HG02678 (cell line): ENCODE measurements at regions not wholly inside any gene's neighbourhood (a gene's known extent, or its start where the extent isn't known, plus 50 kb on each side); places are given as distances from the start of the nearest gene placed in this dataset.

Experiments
- ATAC-seq: cut with Tn5 transposase; IDR thresholded peaks from one replicate; pipeline ENCODE4 v1.9.1; 2021; ENCODE audit warnings: mild to moderate bottlenecking, moderate library complexity; ENCODE audit not compliant: unreplicated experiment

- ATAC-seq = no peak
Observed at GRCh38 chrX:39645178-39645895, 452.4 kb downstream of the BCOR start.

GRCh38 chrX:39648548-39649254, 449.1 kb downstream of the BCOR start:
- no peak for ATAC-seq

GRCh38 chrX:39650768-39651347, 446.9 kb downstream of the BCOR start:
- ATAC-seq = no peak

GRCh38 chrX:39652336-39652735, 445.4 kb downstream of the BCOR start:
- ATAC-seq = no peak

- no peak for ATAC-seq
Observed at GRCh38 chrX:39653691-39654090, 444.1 kb downstream of the BCOR start.

- ATAC-seq = no peak
Observed at GRCh38 chrX:39654183-39654925, 443.4 kb downstream of the BCOR start.

- ATAC-seq = no peak
Observed at GRCh38 chrX:39654952-39655351, 442.8 kb downstream of the BCOR start.

- no peak for ATAC-seq
Observed at GRCh38 chrX:39661116-39661907, 436.4 kb downstream of the BCOR start.

- ATAC-seq = no peak
Observed at GRCh38 chrX:39665830-39666518, 431.8 kb downstream of the BCOR start.

GRCh38 chrX:39667191-39667590, 430.6 kb downstream of the BCOR start:
- ATAC-seq = no peak

GRCh38 chrX:39667736-39668482, 429.8 kb downstream of the BCOR start:
- ATAC-seq = no peak

GRCh38 chrX:39669668-39670067, 428.1 kb downstream of the BCOR start:
- ATAC-seq = no peak

GRCh38 chrX:39670281-39670680, 427.5 kb downstream of the BCOR start:
- no peak for ATAC-seq

- no peak for ATAC-seq
Observed at GRCh38 chrX:39672405-39672804, 425.4 kb downstream of the BCOR start.

- no peak for ATAC-seq
Observed at GRCh38 chrX:39674490-39675161, 423.1 kb downstream of the BCOR start.

- ATAC-seq = no peak
Observed at GRCh38 chrX:39675162-39675553, 422.6 kb downstream of the BCOR start.

GRCh38 chrX:39675619-39676018, 422.1 kb downstream of the BCOR start:
- ATAC-seq = no peak

GRCh38 chrX:39676434-39676833, 421.3 kb downstream of the BCOR start:
- no peak for ATAC-seq

- no peak for ATAC-seq
Observed at GRCh38 chrX:39677585-39677977, 420.2 kb downstream of the BCOR start.
